Psoas muscle (tissue), 7 donors: ENCODE measurements at regions not wholly inside any gene's neighbourhood (a gene's known extent, or its start where the extent isn't known, plus 50 kb on each side); places are given as distances from the start of the nearest gene placed in this dataset.

Experiments used
- ATAC-seq, 4 donors: fragments of 200-7000 bp; cut with Tn5 transposase; one replicate each; pipeline ENCODE4 v1.9.1; 2020; ENCODE audit warnings: moderate library complexity in 3 of 4, mild to moderate bottlenecking in 2 of 4
- DNase-seq, 2 donors: peaks; one replicate each; pipeline ENCODE4 v3.0.0-alpha.2; 2020
- H3K27ac ChIP-seq: fragments of 200-600 bp; one replicate; pipeline ENCODE4 v1.8.0; 2022
- H3K27me3 ChIP-seq, 3 donors: fragments of 200-600 bp in 1 of 3; one replicate each; pipeline versions ENCODE4 v1.6.1 to v1.8.0; 2013 to 2022; ENCODE audit warnings: low read length in 2 of 3, mild to moderate bottlenecking in 2 of 3, moderate library complexity in 1 of 3; ENCODE audit not compliant: insufficient read depth in 3 of 3
- H3K36me3 ChIP-seq, 2 donors: fragments of 200-600 bp in 1 of 2; one replicate each; pipeline versions ENCODE4 v1.6.1 to v1.8.0; 2013 to 2022; ENCODE audit warnings: low read depth in 1 of 2, mild to moderate bottlenecking in 1 of 2, moderate library complexity in 1 of 2; ENCODE audit not compliant: insufficient read depth in 1 of 2
- H3K4me1 ChIP-seq: fragments of 200-600 bp; one replicate; pipeline ENCODE4 v1.8.0; 2022
- H3K4me3 ChIP-seq: fragments of 200-600 bp; one replicate; pipeline ENCODE4 v1.8.0; 2022; ENCODE audit warnings: mild to moderate bottlenecking
- H3K9me3 ChIP-seq: fragments of 200-600 bp; one replicate; pipeline ENCODE4 v1.8.0; 2022
- CTCF ChIP-seq: fragments of 200-600 bp; IDR thresholded peaks from one replicate; pipeline ENCODE4 v1.8.0; 2022; ENCODE audit warnings: antibody characterized with exemption
- WGBS, 3 donors: extraction: QIAGEN DNeasy Blood & Tissue Kit; methylation state at CpG; one replicate each; pipeline versions ENCODE4 v1.1.6 to v1.1.7; 2013; 5-methylcytosine and 5-hydroxymethylcytosine counted together
- intact Hi-C, 2 donors: fragments of 100-400 bp; cut with DNase I; formaldehyde crosslinking; loops; one replicate each; pipeline versions ENCODE4 v1.11.0 to v1.14.2; 2022
- donor health status: healthy with polysubstance abuse.
- donor health status: DM: no; HTN: no; CAD: no; lungs with moderate emphysema.
- donor health status: Bipolar disorder and iron deficiency.
- donor health status: healthy.
- donor health status: DM: yes; HTN: yes; CAD: no.
- donor health status: DM: no; HTN: no; CAD: no.
- donor health status: DM: yes; HTN: yes; CAD: no.

GRCh38 chr10:28811639-28812349, 134.5 kb downstream of the BAMBI start:
- H3K27me3 ChIP-seq = no peaks in the 10 kb centered on the region
- ATAC-seq (no peak), DNase-seq (no peak)
- no peak for TF ChIP-seq CTCF
- H3K27ac ChIP-seq = no peak overlapping the region
- no peaks in the 10 kb centered on the region for H3K9me3 ChIP-seq
- no peak overlapping the region for H3K4me3 ChIP-seq
- H3K36me3 ChIP-seq = no peaks in the 10 kb centered on the region
- intact Hi-C loops = no loop called here
- WGBS, 3 donors = 73 to 78% (median 77%) methylated on average over 9 of the region's 9 CpGs
- peaks cover 4% of the 10 kb centered on the region for H3K4me1 ChIP-seq

- intact Hi-C loops = no loop called here
- no peak overlapping the region for H3K4me3 ChIP-seq
- TF ChIP-seq CTCF = no peak
- no peaks in the 10 kb centered on the region for H3K9me3 ChIP-seq
- WGBS, 3 donors = 65 to 75% (median 74%) methylated on average over 11 of the region's 11 CpGs
- no peak overlapping the region for H3K27ac ChIP-seq
- H3K4me1 ChIP-seq = no peaks in the 10 kb centered on the region
- H3K36me3 ChIP-seq = no peaks in the 10 kb centered on the region
- DNase-seq = no peak
- H3K27me3 ChIP-seq = no peaks in the 10 kb centered on the region
- no peak for ATAC-seq
These were observed 135.4 kb downstream of the BAMBI start for GRCh38 chr10:28812384-28813372.

GRCh38 chr10:28815681-28816080, 138.4 kb downstream of the BAMBI start:
- TF ChIP-seq CTCF = no peak
- Histone ChIP-seq H3K27ac (no peak overlapping the region), H3K9me3 (no peaks in the 10 kb centered on the region), H3K4me1 (no peaks in the 10 kb centered on the region), H3K27me3 (no peaks in the 10 kb centered on the region), H3K4me3 (no peak overlapping the region), H3K36me3 (no peaks in the 10 kb centered on the region)
- ATAC-seq = no peak
- WGBS, 3 donors = 97 to 99% (median 99%) methylated on average over 29 to 37 of the region's 37 CpGs
- no peak for DNase-seq
- intact Hi-C loops = no loop called here

GRCh38 chr10:28822719-28823464, 145.6 kb downstream of the BAMBI start:
- Histone ChIP-seq H3K9me3 (no peaks in the 10 kb centered on the region), H3K36me3 (no peaks in the 10 kb centered on the region), H3K27ac (no peak overlapping the region), H3K4me3 (no peak overlapping the region), H3K4me1 (no peaks in the 10 kb centered on the region), H3K27me3 (no peaks in the 10 kb centered on the region)
- intact Hi-C loops = no loop called here
- WGBS, 3 donors = 49 to 64% (median 56%) methylated on average over 12 of the region's 12 CpGs
- ATAC-seq (no peak), DNase-seq (no peak)
- no peak for TF ChIP-seq CTCF
